ENCODE measurements at regions not wholly inside any gene's neighbourhood (a gene's known extent, or its start where the extent isn't known, plus 50 kb on each side); places are given as distances from the start of the nearest gene placed in this dataset.
"Not testable (repeated sequence)": the region's sequence is repeated elsewhere in the genome, so short reads cannot be mapped to it uniquely, and the experiment has no call there.

DNA sequence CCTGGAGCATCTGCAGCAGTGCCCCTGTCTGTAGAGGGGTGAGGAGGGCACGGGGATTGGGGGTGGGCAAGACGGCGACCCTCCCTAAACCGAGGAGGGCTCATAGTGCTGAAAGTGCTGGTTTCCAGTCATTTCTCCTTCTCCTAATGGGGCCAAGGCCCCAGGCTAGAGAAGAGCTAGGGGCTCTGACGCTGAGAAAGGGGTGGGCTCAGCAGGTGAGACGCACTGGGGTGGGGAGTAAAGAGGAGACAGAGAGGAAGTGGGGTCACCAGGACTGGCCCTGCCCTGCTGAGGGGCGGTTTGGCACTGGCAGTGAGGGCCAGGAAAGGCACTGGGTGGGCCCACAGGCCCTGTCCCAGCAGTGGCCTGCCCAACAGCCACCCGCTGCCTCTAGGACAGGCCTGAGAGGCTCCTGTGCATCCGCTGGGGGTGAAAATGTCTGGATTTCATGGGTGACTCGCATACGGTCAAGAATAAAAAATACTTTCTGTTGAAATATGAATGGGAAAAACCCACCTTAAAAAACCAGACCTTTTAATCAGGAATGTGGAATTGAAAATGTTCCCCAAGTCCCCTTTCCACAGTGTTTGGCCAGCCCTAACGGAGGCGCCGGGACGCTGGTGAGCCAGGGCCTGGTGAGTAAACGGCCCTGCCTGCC lies 122.4 kb upstream of the SMURF2 start:
- DNase-seq = no peak

DNA sequence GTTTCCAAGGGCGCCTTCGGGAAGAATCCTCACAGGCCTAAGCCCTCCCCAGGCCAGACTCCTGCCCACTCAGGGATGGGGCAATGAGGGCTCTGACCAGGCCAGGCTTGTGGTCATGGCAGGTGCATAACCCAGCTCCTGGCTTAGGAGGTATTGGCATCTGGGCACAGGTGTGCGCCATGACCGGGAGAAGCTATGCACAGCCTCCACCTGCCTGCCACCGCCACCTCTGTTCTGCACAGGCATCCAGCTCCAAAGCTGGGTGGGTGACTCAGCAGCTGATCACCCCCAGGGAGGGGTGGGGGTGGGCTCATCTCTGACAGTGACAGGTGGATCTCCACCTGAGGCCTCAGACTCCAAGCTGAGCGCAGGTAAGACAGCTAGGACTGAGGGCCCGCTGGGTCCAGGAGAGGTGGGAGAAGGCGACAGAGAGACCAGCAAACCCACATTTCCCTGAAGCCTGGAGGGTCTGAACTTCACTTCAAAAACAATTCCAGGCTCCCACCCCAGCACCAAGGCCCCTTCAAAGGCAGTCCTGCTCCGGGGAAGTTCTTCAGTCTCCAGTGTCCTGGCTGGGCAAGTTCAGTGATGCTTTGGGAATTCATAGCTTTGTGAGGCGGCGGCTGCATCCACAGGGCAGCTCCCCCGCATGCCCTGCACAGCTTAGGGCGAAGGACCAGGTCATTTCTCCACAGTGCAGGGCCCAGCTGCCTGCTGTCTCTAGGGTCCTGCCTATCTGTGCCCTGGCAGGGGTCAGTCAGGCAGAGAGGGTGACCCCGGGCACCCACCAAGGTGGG lies 121.6 kb upstream of the SMURF2 start:
- DNase-seq = no peak

DNA sequence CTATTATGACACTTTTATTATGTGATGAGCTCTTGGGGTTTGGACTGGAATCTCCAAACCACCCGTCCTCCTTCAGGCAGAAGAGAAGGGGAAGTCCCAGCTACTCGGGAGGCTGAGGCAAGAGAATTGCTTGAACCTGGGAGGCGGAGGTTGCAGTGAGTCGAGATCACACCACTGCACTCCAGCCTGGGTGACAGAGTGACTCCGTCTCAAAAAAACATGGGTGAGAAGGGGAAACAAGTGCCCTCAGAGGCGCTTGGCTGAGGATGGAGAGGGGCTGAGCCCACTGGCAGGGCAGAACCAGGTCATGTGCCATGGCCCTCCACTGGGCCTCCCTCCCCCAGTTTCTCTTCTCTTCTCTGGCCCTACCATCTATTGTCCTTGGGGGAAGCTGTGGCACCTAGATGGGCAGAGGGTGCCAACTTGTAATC lies 120.9 kb upstream of the SMURF2 start:
- no peak for DNase-seq

DNA sequence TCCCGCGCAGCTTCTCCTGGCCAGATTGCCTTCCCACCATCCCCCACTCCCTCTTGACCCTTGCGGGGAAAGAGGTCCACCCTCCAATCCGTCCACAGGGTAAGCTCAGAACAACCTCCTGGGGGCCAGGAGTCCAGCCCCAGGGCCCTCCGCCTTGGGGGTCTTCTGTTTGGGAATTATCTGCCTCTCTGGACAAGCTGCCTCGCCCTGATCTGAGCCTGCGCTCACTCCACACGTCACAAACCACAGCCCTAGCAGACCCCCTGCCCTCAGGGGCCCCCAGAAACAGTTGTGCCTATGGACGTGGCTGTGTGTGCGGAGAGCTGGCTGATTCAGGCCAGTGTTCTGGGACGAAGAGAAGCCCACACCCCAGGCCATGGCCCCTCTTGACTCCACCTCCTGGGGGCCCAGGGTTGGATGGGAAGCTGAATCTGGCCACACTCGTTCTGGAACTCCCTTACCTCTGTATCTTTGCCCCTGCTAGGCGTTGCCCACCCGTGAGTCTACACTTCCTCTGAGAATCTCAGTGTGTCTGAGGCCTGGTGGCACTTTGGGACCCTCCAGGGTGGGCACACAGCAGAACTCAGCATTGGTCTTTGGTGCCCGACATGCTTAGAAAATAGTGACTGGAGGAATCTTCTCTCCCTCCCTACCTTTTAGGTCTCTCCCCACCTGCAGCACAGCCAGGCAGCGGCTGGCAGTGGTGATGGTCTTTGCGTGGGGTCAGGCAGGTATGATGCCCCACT lies 119.9 kb upstream of the SMURF2 start:
- DNase-seq = no peak

DNA sequence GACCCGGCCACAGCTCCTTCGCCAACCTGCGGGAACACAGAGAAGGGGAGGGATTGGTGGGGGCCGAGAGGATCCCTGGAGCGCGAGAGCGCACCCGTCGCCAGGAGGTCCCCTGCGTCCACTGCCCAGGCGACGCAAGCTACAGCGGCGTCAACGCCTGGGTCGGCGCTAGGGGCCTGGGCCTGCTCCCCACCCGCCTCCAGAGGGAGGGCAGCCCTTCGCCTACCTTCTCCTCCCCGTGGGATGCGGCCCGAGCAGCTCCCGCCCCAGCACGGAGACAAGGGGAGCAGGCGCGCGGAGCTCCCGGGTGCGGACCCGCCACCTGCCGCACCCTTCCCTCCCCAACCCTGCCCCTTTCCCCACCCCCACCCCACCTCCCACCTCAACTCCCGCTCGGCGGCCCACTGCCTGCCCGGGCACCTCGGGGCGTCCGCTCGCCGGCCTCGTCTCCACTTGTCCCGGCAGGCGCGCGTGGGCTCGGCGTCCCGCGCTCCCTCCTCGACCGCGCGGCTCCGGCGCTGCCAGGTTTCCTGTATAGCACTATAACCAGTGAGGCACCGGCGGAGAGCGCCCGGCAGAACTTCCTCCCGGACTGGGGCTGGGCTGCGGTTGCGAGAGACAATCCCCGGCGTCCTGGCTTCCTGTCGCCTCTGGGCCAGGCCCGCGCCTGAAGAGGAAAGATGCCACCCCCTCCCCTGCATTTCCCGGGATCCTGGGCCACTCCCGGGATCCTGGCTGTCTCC lies 119.1 kb upstream of the SMURF2 start:
- no peak for DNase-seq

DNA sequence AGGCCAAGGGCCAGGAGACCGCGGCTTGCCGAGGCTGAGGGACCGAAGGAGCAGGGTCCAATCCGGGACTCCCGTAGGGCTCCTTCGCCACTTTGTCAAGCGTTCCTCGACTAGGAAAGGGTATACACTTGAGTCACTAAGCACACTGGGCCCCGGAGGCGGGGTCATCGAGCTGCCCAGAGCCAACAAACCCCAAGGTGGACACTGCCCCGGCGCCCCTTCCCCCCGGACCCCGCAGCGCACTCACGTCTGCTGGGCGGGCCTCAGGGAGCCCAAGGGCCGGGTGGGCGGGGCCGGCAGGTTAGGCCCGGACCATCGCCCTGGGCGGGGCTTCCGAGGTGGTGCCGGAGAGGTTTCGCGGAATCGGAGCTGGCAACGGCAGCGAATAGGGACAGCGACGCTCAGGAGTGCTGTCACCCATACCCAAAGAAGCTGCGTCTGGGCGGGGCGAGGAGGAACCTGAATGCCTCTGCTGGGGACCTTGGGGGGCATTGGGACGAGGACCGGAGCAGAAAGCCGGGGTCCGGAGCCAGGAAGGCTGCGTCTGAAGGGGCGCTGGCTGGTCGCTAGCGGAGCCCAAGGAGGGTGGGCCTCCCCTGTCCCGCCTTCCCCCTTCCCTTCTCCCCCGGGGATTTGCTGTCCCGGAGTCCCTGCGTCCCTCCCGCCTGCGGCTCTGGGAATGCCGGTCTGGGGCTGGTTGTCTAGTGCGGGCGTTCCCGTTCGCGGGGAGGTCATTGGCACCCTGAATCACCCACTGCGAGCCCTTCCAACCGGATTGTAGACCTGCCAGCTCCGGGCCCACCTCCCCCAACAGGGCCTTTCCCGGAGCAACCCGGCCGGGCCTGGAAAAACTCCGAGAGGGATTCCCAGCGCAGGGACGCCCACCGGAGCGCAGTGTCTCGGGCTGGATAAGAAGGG lies 118.2 kb upstream of the SMURF2 start:
- no peak for DNase-seq

DNA sequence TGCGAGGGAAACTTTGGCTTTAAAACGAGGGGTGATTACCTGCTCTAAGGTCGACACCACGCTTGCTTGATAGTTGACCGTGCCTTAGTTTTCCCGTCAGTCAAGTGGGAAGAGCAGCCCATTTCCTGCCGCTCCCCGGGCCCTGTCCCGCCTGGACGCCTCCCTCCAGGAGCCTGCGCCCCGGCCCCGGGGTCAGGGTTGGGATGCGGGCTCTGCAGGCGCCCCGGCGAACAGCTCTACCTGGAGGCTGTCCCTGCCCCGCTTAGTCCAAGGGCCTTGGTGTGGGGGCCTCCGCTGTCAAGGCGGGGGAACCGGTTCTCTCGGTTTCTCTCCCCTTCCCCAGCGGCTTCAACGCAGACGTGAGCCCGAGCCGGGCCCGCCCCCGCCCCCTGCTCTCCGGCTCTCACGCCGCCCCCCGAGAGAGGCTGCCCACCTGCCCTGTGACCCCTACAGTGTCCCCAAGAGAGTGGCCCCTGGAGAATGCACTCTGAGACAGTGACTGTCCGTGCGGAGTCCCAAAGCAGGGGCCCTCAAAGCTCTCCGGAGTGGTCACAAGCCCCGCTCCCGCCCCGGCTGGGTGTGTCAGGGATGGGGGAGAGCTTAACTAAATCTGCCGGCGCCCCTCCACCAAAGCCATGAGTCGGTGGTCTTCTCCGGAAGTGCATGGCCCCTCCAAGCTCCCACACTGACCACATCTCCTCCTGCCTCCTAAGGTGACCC lies 117.4 kb upstream of the SMURF2 start:
- no peak for DNase-seq

DNA sequence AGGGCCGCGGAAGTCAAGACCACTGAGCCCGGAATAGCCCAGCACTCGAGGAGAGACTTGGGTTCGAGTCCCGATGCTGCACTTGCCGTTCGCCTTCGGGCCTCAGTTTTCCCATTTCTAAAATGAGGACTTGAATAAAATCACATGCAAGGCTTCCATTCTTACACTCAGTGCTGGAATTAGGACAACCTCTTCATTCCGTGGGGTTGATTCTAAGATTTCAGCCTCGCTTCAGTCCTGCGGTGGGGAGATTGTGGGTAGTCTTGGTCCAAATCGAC lies 116.9 kb upstream of the SMURF2 start:
- DNase-seq = not testable (repeated sequence)

DNA sequence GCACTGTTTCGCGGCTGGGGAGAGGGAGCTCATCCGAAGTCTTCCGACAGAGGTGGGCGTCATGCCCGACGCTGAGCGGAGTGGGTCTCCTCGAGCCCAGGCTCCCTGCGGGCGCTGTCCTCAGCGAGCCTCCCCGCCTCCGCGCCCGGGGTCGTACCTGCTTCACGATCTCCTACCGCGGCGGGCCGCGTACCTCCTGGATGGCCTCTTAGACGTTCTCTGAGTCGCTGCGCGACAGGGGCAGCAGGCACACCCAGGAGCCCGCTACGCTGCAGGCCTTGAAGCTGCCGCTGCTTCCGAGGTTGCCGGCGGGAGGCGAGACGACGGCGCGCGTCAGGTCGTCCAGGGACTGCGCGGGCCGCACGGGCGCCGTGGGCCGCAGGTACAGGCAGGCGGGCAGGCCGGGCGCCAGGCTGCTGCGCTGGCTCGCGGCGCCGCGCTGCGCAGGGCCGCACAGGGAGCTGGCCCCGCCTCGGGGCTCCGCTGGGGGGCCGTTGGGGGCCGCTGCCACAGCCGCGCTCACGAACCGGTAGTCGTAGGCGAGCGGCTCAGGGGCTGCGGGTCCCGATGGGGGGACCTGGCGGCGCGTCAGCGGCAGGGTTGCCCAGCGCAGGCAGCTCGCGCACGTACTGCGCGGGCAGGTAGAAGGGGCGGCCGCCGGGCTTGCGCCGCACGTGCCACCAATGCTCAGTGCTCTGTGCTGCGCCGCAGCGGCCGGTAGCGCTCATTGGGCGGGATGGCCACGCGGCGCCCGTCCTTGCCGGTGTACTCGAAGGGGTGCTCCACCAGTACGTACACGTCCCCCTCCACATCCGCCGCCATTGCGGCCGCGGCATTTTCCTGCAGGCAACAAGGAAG lies 116.4 kb upstream of the SMURF2 start:
- DNase-seq = no peak

DNA sequence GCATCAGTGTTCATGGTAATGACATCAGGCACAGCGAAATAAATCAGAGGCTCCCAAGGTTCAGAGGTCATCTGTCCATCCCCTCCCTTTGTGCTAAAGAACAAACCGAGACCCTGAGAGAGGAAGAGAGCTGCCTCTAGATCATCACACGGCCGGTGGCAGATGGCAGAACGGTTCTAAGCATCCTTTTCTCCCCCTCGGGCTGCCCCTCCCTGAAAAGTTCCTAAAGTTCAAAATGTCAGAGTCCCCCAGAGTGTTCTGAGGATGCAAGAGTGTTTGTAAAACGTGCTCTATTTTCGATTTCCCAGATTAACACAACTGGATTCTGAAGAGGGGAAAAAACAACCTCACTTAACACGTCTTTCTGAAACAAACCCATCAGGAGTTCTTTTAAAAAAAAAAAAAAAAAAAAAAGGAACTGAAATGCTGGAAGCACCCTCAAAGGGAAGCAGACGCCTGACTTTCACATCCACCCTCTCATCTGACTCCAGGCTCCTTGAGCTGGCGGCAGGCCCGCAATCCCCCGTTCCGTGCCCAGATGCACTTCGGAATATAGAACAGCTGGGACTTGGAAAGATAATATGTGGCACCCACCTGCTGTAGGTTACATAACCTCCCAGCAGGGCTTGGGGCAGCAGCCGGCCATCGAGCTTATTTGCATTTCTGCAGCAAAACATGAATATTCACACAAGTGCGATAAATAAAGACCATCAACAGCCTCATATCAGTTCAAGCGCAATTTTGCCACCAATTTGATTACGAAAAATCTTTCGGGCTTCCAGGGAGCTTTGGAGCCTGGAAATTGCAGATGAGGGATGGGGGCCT lies 115.5 kb upstream of the SMURF2 start:
- no peak for DNase-seq

DNA sequence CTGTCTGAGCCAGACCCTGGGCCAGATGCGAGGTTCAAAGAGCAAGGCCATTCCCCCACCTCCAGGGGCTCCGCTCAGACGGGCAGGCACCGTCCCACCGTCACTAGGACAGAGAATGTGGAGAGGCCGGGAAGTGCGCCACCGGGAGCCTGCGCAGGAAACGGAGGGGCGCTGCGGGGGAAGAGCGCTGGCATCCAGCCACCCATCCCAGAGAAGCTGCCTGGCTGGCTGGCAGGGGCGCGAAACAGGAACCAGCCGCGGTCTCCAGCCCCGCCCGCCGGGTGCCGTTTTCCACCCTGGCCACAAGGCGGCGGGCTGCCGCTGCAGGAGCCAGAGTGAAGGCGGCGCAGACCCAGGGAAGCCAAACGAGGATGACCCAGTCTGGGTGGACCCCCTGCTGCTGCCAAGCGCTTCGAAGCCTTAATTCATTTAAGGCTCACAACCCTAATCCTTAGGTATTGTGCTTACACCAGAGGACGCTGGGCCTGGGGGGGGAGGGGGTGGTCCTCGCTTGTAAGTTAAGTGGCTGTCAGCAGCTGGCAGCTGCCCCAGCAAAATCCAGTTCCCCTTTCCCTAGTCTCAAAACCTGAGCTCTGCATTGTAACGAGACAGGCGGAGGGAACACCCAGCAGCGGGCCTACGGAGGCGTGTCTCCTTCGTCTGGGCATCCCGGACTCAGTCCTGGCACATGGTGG lies 114.8 kb upstream of the SMURF2 start:
- peak; percentile 76 for DNase-seq

DNA sequence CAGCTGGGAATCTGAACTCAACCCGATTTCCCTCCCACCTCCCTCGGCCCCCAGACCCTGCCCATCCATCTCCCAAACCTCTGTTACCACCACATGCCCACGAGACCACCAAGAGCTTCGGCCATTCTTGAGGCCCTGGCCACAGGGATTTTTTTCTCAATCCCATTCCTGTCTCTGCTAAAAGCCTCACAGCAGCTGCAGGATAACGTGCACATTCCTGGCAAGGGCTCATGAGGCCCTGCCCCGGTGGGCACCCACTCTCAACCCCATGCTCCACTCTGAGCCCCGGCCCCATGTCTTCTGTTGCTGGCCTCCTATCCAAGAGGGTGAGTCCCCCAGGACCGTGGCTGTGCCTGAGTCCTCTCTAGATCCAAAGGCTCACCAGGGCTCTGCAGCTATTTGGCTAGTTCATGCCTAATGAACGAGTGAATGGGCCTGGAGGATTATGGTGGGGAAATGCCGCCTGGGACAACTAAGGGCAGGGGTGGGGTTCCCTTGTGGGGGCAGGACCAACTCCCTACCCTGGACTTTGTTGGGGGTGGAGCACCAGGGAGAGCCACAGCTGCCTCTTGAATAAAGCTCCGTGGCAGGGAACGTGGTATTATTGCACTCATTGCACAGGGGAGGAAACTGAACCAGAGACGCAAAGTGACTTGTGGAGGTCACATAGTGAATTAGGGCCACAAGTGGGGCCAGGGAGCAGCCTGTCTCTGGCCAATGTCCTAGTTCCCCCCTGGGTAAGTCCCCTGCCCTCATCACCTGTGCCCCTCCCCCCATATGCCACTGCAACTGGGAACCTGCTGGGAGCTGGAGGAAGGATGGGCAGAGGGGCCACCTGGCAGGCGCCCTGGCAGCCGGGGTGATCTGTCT lies 113.8 kb upstream of the SMURF2 start:
- no peak for DNase-seq

DNA sequence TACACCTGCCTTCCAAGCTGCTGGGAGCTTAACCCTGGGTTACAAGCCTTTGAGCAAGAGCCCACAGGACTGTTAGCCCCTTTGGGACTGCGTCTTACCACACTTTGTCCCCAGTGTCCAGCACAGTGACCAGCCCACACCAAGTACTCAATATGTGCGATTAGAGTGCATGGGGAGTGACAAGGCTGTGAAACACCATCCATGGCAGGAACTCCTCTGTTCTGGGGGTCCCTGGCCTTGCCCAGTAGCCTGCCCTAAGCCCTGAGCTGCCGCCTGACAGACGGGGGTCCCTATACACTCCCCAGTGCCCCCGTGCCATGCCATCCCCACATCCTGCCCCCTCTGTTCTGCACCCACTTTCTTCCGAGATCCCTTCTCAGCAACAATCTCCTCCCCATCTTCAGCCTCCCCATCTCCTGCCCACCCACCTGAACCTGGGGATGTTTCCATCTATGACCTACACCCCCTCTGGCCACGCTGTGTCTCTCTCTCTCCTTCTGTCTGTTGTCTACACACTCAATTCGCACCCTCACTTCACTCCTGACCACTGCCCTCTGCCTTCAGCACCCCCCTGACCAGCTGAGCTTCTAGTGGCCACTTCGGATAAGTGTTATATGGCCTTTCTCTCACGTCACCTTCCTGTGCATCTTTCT lies 112.9 kb upstream of the SMURF2 start:
- no peak for DNase-seq

DNA sequence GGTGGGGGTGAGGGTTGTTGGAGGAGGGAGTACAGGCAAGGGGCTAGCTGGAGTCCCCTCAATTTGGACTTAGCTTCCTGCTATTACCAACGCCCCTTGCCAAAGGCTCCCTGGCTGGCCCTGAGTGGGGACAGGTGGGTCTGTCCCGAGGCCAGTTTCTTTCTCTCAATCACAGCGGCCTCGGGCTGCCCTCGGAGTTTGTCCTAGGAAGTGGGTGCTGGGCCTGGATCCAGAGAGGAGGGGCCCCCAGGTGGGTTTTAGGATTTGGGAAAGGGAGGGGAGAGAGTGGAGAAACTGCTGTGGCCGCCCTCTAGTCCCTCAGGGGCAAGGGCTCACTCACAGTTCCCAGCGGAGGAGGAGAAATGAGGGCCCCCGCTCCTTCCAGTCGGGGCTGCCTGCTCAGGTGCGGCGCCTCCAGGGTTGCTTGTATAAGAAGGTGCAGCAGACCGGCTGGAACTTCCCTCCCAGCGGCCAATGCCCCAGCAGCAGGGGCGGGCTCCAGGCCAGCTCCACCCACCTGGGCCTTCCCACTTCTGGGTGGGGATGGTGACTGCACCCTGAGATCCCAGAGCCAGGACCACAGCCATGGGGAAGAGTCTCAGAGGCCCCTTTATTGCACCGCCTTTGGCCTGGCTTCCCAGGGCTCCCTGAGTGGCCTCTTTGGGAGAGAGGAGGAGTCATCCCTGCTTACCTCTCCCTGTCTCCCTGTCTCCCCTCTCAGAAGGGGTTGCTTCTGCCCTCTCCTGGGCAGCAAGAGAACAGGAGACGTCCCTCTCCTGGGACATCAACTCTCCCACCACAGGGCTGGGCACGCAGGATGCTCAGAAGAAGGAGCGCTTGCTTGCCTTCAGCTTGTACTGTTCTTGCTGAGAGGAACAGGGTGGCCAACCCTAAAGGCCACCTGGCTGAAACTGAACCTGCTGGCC lies 112.0 kb upstream of the SMURF2 start:
- DNase-seq = no peak

DNA sequence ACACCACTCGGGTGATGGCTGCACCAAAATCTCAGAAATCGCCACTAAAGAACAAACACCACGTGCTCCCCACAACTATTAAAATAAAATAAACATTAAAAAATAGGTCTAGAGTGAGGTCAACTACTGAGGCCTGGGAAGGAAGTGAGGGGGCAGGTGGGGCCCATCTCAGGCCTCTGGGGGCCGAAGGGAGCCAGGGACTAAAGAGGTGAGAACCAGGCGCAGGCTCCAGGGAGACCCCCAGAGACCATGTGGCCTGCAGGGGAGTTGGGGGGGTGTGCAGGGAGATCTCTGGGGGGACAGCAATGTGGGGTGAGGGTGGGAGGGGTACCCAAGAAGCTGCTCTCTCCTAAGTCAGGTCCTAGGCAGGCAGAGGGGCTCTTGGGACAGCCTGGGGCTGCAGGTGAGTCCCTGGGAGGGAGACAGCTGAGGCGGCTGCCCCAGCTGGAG lies 111.3 kb upstream of the SMURF2 start:
- DNase-seq = no peak

Measured in renal pelvis (tissue), 1 donor.